ENCODE measurements at regions not wholly inside any gene's neighbourhood (a gene's known extent, or its start where the extent isn't known, plus 50 kb on each side); places are given as distances from the start of the nearest gene placed in this dataset.

- no peaks in the 10 kb centered on the region for H3K27me3 ChIP-seq
- H3K4me3 ChIP-seq: no peak overlapping the region
- DNase-seq (ENCODE audit: low spot score in 2 of 2): no peak
- no peaks in the 10 kb centered on the region for H3K36me3 ChIP-seq
- no peaks in the 10 kb centered on the region for H3K4me1 ChIP-seq
- 88 to 90% methylated on average over 4 of the region's 4 CpGs for WGBS, 2 donors
- TF ChIP-seq CTCF (IDR thresholded peaks at IDR 0.05): no peak
- no peak for TF ChIP-seq POLR2A (IDR thresholded peaks at IDR 0.05)
- TF ChIP-seq EP300 (IDR thresholded peaks at IDR 0.05): no peak
- H3K9me3 ChIP-seq: no peaks in the 10 kb centered on the region
- H3K27ac ChIP-seq: no peak overlapping the region
These were observed 293.5 kb upstream of the HS3ST1 start for GRCh38 chr4:11722223-11722622.

- no peaks in the 10 kb centered on the region for H3K27me3 ChIP-seq
- no peak overlapping the region for H3K27ac ChIP-seq
- WGBS, 2 donors: 0% methylated on average over 1 of the region's 1 CpG
- H3K36me3 ChIP-seq: no peaks in the 10 kb centered on the region
- no peaks in the 10 kb centered on the region for H3K4me1 ChIP-seq
- no peak overlapping the region for H3K4me3 ChIP-seq
- peak in 1 of 2 donors; percentile 16 for DNase-seq (ENCODE audit: low spot score in 2 of 2)
- peak; percentile 41 to 72 (median 57) for TF ChIP-seq CTCF (IDR thresholded peaks at IDR 0.05)
- TF ChIP-seq POLR2A (IDR thresholded peaks at IDR 0.05): no peak
- H3K9me3 ChIP-seq: peaks cover 0 to 5% (median 1%) of the 10 kb centered on the region in 4 donors
These were observed 291.6 kb upstream of the HS3ST1 start for GRCh38 chr4:11720292-11720691.

GRCh38 chr4:11719879-11720278 lies 291.2 kb upstream of the HS3ST1 start:
- 80 to 85% methylated on average over 4 of the region's 4 CpGs for WGBS, 2 donors
- Histone ChIP-seq H3K36me3 (no peaks in the 10 kb centered on the region), H3K27ac (no peak overlapping the region), H3K27me3 (no peaks in the 10 kb centered on the region), H3K4me1 (no peaks in the 10 kb centered on the region), H3K4me3 (no peak overlapping the region), H3K9me3 (peaks cover 0 to 5% (median 1%) of the 10 kb centered on the region in 4 donors)
- DNase-seq (ENCODE audit: low spot score in 2 of 2): no peak
- TF ChIP-seq CTCF (IDR thresholded peaks at IDR 0.05): no peak
- no peak for TF ChIP-seq EP300 (IDR thresholded peaks at IDR 0.05)
- no peak for TF ChIP-seq POLR2A (IDR thresholded peaks at IDR 0.05)

DNA sequence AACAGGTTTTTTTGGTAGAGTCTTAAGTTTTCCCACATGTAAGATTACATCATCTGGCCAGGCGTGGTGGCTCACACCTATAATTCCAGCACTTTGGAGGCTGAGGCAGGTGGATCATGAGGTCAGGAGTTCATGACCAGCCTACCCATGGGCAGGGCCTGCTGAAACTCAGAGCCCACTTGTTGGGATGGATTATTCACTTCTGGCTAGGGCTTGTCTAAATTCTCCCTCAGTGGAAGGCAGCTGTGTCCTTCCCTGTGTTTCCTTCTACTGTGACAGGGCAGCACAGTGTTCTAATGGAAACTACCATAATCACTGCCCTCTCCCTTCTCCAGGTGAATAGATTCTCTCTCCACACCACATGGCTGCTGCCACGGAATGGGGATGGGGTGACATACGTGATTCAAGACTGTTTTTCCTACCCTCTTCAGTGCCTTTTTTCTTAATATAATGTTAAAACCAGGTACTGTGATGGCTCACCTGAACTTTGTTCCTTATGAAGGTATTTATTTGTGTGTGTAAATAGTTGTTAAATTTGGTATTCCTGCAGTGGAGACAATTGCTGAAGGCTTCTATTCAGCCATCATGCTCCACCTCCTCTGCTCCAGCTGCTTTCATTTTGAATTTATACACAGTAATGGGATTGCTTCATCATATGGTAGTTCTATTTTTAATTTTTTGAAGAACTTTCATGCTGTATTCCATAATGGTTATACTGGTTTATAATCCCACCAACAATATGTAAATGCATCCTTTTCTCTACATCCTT lies 287.2 kb upstream of the HS3ST1 start:
- Histone ChIP-seq H3K36me3 (no peaks in the 10 kb centered on the region), H3K27me3 (no peaks in the 10 kb centered on the region), H3K27ac (no peak overlapping the region), H3K4me3 (no peak overlapping the region), H3K9me3 (peaks cover 0 to 5% (median 1%) of the 10 kb centered on the region in 4 donors), H3K4me1 (no peaks in the 10 kb centered on the region)
- TF ChIP-seq POLR2A (IDR thresholded peaks at IDR 0.05) (no peak), EP300 (IDR thresholded peaks at IDR 0.05) (no peak), CTCF (IDR thresholded peaks at IDR 0.05) (no peak)
- DNase-seq (ENCODE audit: low spot score in 2 of 2): no peak
- WGBS, 2 donors: 91 to 93% methylated on average over 3 of the region's 3 CpGs

- 60 to 72% methylated on average over 3 of the region's 3 CpGs for WGBS, 2 donors
- no peaks in the 10 kb centered on the region for H3K9me3 ChIP-seq
- no peaks in the 10 kb centered on the region for H3K4me1 ChIP-seq
- TF ChIP-seq EP300 (IDR thresholded peaks at IDR 0.05) (no peak), CTCF (IDR thresholded peaks at IDR 0.05) (no peak), POLR2A (IDR thresholded peaks at IDR 0.05) (no peak)
- no peaks in the 10 kb centered on the region for H3K36me3 ChIP-seq
- no peak overlapping the region for H3K27ac ChIP-seq
- H3K27me3 ChIP-seq: no peaks in the 10 kb centered on the region
- no peak overlapping the region for H3K4me3 ChIP-seq
- no peak for DNase-seq (ENCODE audit: low spot score in 2 of 2)
These were observed 281.9 kb upstream of the HS3ST1 start for GRCh38 chr4:11710453-11711093.

Measured in tibial nerve (tissue), 4 donors.